ENCODE measurements at regions not wholly inside any gene's neighbourhood (a gene's known extent, or its start where the extent isn't known, plus 50 kb on each side); places are given as distances from the start of the nearest gene placed in this dataset.

- DNase-seq: no peak
- Histone ChIP-seq H3K27me3 (no peaks in the 10 kb centered on the region), H3K9me3 (no peaks in the 10 kb centered on the region), H3K4me3 (no peak overlapping the region), H3K27ac (no peak overlapping the region), H3K4me1 (peaks cover 0 to 7% (median 0%) of the 10 kb centered on the region in 3 donors), H3K36me3 (no peaks in the 10 kb centered on the region)
- no peak for TF ChIP-seq POLR2A (IDR thresholded peaks at IDR 0.05)
- TF ChIP-seq, protein P1, sequence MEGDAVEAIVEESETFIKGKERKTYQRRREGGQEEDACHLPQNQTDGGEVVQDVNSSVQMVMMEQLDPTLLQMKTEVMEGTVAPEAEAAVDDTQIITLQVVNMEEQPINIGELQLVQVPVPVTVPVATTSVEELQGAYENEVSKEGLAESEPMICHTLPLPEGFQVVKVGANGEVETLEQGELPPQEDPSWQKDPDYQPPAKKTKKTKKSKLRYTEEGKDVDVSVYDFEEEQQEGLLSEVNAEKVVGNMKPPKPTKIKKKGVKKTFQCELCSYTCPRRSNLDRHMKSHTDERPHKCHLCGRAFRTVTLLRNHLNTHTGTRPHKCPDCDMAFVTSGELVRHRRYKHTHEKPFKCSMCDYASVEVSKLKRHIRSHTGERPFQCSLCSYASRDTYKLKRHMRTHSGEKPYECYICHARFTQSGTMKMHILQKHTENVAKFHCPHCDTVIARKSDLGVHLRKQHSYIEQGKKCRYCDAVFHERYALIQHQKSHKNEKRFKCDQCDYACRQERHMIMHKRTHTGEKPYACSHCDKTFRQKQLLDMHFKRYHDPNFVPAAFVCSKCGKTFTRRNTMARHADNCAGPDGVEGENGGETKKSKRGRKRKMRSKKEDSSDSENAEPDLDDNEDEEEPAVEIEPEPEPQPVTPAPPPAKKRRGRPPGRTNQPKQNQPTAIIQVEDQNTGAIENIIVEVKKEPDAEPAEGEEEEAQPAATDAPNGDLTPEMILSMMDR (IDR thresholded peaks at IDR 0.05): no peak
- intact Hi-C loops (cut with DNase I): no loop called here
- 5 to 15% methylated on average over 1 of the region's 1 CpG for WGBS, 2 donors
These were observed 247.7 kb downstream of the TFEC start for GRCh38 chr7:115782696-115783490.

DNA sequence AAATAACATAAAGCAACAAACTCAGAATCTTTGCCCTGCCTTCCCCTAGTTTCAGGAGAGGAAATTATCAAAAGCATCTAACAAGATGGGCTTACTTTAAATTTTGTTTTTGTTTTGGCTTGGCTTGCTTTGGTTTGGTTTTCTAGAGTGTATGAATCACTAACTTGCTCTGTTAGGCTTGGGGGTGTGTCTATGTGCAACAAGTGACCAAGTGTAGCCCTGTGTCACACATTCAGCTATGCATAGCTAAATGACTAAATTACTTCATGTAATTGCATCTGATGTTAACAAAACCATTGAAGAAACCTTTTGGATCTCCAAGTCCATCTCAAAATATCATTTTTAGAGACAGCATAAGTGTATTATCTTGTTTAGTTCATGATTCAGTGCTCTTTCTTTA is 251.0 kb downstream of the TFEC start:
- no peaks in the 10 kb centered on the region for H3K36me3 ChIP-seq
- H3K4me1 ChIP-seq: peaks cover 0 to 7% (median 0%) of the 10 kb centered on the region in 3 donors
- DNase-seq: no peak
- intact Hi-C loops (cut with DNase I): no loop called here
- no peak overlapping the region for H3K4me3 ChIP-seq
- no peaks in the 10 kb centered on the region for H3K27me3 ChIP-seq
- H3K27ac ChIP-seq: no peak overlapping the region
- H3K9me3 ChIP-seq: no peaks in the 10 kb centered on the region
- TF ChIP-seq, protein P1 (IDR thresholded peaks at IDR 0.05): no peak
- TF ChIP-seq POLR2A (IDR thresholded peaks at IDR 0.05): no peak

DNA sequence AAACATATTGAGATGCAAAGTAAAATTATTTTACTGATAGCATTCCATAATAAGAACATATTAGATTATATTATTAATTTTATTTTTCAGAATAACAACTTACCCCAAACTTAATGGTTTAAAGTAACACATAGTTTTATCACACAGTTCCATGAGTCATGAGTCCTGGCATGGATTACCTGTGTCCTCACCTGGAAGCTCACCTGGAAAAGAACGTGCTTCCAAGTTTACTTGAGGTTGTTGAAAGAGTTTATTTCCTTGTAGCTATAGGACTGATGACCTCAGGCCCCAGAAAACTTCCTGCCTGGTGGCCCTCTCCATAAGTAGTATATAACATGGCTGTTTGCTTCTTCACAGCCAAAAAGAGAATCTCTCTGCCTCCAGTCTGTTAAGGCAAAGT is 254.6 kb downstream of the TFEC start:
- no peaks in the 10 kb centered on the region for H3K4me1 ChIP-seq
- intact Hi-C loops (cut with DNase I): no loop called here
- no peak overlapping the region for H3K27ac ChIP-seq
- TF ChIP-seq, protein P1 (IDR thresholded peaks at IDR 0.05): no peak
- TF ChIP-seq POLR2A (IDR thresholded peaks at IDR 0.05): no peak
- DNase-seq: no peak
- no peak overlapping the region for H3K4me3 ChIP-seq
- H3K36me3 ChIP-seq: no peaks in the 10 kb centered on the region
- no peaks in the 10 kb centered on the region for H3K27me3 ChIP-seq
- H3K9me3 ChIP-seq: no peaks in the 10 kb centered on the region
- 33 to 47% methylated on average over 1 of the region's 1 CpG for WGBS, 2 donors

DNA sequence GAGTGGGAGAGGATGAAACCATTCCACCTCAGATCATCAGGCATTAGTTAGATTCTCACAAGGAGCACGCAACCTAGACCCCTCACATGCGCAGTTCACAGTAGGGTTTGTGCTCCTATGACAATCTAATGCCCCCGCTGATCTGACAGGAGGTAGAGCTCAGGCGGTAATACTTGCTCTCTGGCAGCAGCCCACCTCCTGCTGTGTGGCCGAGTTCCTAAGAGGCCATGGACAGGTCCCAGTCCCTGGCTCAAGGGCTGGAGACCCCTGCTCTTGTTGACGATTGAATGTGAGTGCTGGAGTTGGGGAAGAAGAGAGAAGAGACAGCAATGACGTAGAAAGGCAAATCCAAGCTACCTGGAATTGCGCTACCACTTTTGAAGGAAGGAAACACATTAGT is 267.2 kb downstream of the TFEC start:
- Histone ChIP-seq H3K4me1 (no peaks in the 10 kb centered on the region), H3K4me3 (no peak overlapping the region), H3K9me3 (no peaks in the 10 kb centered on the region), H3K27me3 (no peaks in the 10 kb centered on the region), H3K27ac (no peak overlapping the region), H3K36me3 (no peaks in the 10 kb centered on the region)
- TF ChIP-seq, protein P1 (IDR thresholded peaks at IDR 0.05): no peak
- 76 to 82% methylated on average over 6 to 8 of the region's 8 CpGs for WGBS, 2 donors
- intact Hi-C loops (cut with DNase I): no loop called here
- no peak for DNase-seq

GRCh38 chr7:115758025-115758424 is 272.5 kb downstream of the TFEC start:
- Histone ChIP-seq H3K4me3 (no peak overlapping the region), H3K9me3 (no peaks in the 10 kb centered on the region), H3K27ac (no peak overlapping the region), H3K27me3 (no peaks in the 10 kb centered on the region), H3K36me3 (no peaks in the 10 kb centered on the region), H3K4me1 (no peaks in the 10 kb centered on the region)
- intact Hi-C loops (cut with DNase I): no loop called here
- no peak for DNase-seq
- 63 to 69% methylated on average over 3 of the region's 3 CpGs for WGBS, 2 donors
- no peak for TF ChIP-seq POLR2A (IDR thresholded peaks at IDR 0.05)
- TF ChIP-seq, protein P1 (IDR thresholded peaks at IDR 0.05): no peak

Data from esophagus squamous epithelium (tissue), 5 donors.